ENCODE measurements at regions not wholly inside any gene's neighbourhood (a gene's known extent, or its start where the extent isn't known, plus 50 kb on each side); places are given as distances from the start of the nearest gene placed in this dataset.
A peak's percentile ranks its signal among the peaks of the same experiment; 100 is the strongest.

DNA sequence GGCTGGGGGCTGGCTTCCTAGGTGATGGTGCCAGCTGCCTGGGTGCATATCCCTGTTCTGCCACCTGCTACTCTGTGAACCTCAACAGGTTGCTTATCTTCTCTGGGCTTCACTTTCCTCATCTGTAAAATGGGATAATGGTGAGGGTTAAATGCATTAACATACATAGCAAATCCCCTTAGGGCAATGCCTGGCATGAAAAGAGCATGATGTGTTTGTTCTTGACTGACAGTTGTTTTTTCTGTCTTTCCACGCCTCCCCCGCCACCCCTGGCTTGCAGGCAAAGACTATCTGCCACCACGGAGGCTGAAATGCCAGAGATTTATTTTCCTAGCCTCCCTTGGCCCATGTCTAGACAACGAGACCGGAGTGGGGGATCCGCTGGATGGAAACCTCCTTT is 280.5 kb downstream of the NSG2 start:
- no peaks in the 10 kb centered on the region for H3K9me3 ChIP-seq
- TF ChIP-seq POLR2A (IDR thresholded peaks at IDR 0.05), result no peak
- TF ChIP-seq, protein P1, sequence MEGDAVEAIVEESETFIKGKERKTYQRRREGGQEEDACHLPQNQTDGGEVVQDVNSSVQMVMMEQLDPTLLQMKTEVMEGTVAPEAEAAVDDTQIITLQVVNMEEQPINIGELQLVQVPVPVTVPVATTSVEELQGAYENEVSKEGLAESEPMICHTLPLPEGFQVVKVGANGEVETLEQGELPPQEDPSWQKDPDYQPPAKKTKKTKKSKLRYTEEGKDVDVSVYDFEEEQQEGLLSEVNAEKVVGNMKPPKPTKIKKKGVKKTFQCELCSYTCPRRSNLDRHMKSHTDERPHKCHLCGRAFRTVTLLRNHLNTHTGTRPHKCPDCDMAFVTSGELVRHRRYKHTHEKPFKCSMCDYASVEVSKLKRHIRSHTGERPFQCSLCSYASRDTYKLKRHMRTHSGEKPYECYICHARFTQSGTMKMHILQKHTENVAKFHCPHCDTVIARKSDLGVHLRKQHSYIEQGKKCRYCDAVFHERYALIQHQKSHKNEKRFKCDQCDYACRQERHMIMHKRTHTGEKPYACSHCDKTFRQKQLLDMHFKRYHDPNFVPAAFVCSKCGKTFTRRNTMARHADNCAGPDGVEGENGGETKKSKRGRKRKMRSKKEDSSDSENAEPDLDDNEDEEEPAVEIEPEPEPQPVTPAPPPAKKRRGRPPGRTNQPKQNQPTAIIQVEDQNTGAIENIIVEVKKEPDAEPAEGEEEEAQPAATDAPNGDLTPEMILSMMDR (IDR thresholded peaks at IDR 0.05), result no peak
- H3K4me3 ChIP-seq, result no peak overlapping the region
- no peak overlapping the region for H3K27ac ChIP-seq
- 54 to 59% methylated on average over 6 of the region's 6 CpGs for WGBS, 2 donors
- intact Hi-C loops (cut with DNase I), result no loop called here
- H3K4me1 ChIP-seq, result no peaks in the 10 kb centered on the region
- DNase-seq (no peak), ATAC-seq (no peak)
- no peaks in the 10 kb centered on the region for H3K36me3 ChIP-seq (replicated peaks in 1 of 2; ENCODE audit: insufficient read depth in 1 of 2, low read depth in 2 of 2)
- H3K27me3 ChIP-seq, result no peaks in the 10 kb centered on the region

DNA sequence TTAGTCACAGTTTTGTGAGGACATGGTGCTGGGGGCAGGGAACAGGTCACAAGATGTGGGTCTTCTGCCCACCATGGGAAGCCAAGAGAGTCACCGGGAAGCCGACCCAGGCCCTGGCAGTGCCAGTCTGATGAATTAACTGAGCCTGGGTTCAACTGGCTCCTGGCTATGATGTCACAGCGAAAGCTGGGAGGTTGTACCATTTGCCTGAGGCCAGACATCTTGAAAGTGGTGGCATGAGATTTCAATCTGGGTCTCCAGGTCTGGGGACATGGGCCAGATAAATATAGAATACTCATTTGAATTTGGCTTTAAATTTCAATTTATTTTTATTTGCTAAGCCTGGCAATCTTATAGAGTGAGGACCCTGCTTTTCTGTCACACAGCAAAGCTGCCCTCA is 280.9 kb downstream of the NSG2 start:
- H3K27ac ChIP-seq, result no peak overlapping the region
- DNase-seq, result no peak
- H3K4me3 ChIP-seq, result no peak overlapping the region
- intact Hi-C loops (cut with DNase I), result no loop called here
- no peaks in the 10 kb centered on the region for H3K27me3 ChIP-seq
- no peak for ATAC-seq
- TF ChIP-seq, protein P1 (IDR thresholded peaks at IDR 0.05), result no peak
- no peak for TF ChIP-seq POLR2A (IDR thresholded peaks at IDR 0.05)
- no peaks in the 10 kb centered on the region for H3K4me1 ChIP-seq
- H3K36me3 ChIP-seq (replicated peaks in 1 of 2; ENCODE audit: insufficient read depth in 1 of 2, low read depth in 2 of 2), result no peaks in the 10 kb centered on the region
- no peaks in the 10 kb centered on the region for H3K9me3 ChIP-seq
- WGBS, 2 donors, result 72 to 89% methylated on average over 1 to 3 of the region's 3 CpGs

DNA sequence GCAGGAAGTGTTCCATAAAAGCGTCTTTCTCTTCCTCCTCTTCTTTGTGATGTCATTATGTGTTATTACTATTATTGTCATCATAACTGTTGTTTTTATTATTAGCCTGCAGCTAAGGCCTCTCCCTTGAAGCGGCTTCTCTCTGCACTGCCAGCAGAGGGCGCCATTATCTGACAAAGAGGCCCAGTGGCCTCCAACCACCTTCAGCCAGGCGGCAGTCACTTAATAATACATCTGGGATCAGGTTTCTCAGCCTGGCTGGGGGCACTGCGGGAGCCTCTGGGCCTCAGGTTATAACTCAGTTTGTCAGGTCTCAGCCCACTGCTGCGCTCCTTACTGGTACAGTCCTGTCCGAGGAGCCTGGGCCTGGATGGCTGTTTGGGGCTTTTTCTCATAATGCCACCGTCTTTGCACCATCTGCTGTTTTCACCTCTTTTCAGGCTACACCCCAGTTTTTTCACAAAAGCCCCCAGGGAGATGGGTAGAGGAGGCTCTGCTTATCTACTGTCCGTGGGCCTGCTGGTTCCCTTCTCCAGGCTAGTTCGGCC is 281.9 kb downstream of the NSG2 start:
- Histone ChIP-seq H3K36me3 (replicated peaks in 1 of 2; ENCODE audit: insufficient read depth in 1 of 2, low read depth in 2 of 2) (no peaks in the 10 kb centered on the region), H3K4me1 (no peaks in the 10 kb centered on the region), H3K4me3 (no peak overlapping the region), H3K9me3 (no peaks in the 10 kb centered on the region), H3K27ac (no peak overlapping the region), H3K27me3 (no peaks in the 10 kb centered on the region)
- TF ChIP-seq, protein P1 (IDR thresholded peaks at IDR 0.05), result peak; percentile 49 to 70 (median 54)
- TF ChIP-seq POLR2A (IDR thresholded peaks at IDR 0.05), result no peak
- ATAC-seq (no peak), DNase-seq (peak; percentile 57 to 73 (median 58))
- intact Hi-C loops (cut with DNase I), result no loop called here
- 35 to 44% methylated on average over 10 of the region's 10 CpGs for WGBS, 2 donors

DNA sequence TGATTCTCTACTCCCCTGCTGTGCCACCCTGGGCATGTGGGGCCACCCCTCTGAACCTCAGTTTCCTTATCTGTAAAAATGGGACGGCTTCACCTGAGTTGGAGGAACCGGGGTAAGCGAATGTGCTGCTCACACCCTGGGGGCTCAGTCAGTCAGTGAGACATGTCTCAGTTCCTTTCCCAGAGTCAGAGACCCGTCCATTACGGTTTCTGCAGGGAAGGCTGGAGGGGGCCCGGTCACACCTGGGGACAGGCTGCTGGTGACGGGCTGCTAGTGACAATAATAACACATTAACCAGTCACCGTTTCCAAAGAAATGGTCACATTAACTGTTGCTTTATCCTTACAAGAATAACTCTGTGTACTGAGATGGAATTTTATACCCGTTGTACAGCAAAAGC is 282.4 kb downstream of the NSG2 start:
- Histone ChIP-seq H3K27ac (no peak overlapping the region), H3K27me3 (no peaks in the 10 kb centered on the region), H3K9me3 (no peaks in the 10 kb centered on the region), H3K4me3 (no peak overlapping the region), H3K36me3 (replicated peaks in 1 of 2; ENCODE audit: insufficient read depth in 1 of 2, low read depth in 2 of 2) (no peaks in the 10 kb centered on the region), H3K4me1 (no peaks in the 10 kb centered on the region)
- ATAC-seq, result no peak
- WGBS, 2 donors, result 80% methylated on average over 9 of the region's 9 CpGs
- no peak for TF ChIP-seq POLR2A (IDR thresholded peaks at IDR 0.05)
- TF ChIP-seq, protein P1 (IDR thresholded peaks at IDR 0.05), result no peak
- intact Hi-C loops (cut with DNase I), result no loop called here
- DNase-seq, result no peak

DNA sequence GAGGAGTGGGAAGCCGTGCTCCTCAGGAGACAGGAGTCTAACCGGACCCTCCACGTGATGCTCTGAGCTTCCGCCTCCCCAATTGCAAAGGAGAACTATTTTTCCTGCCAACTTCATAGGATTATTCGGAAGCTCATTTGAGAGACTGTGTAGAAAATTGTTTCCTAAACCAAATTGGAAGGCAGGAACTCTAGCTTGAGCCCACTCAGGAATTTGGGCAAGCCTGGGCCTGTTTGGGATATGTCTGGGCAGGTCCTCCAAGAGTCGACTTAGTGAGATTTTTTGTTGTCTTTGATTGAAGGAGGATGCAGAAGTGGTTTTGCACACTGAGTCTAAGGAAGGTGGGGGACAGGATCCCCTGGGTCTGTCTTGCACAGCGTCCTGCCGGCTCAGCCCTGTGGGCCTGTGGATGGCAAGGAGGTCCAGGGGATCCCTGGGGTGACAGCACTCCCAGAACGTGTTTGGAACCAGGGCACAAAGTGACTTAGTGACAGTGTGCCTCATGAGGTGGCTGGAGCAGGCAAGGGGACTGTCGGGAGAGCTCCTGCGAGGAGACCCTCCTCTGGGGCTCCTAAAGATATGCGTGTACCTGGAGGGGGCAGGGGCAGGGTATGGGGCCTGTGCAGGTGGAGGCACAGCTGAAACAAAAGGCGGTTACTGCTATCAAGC is 283.3 kb downstream of the NSG2 start:
- no peak overlapping the region for H3K27ac ChIP-seq
- WGBS, 2 donors, result 62 to 66% methylated on average over 13 of the region's 13 CpGs
- ATAC-seq, result no peak

More for the DNA sequence above, 283.3 kb downstream of the NSG2 start:
- DNase-seq, result no peak
- Histone ChIP-seq H3K36me3 (replicated peaks in 1 of 2; ENCODE audit: insufficient read depth in 1 of 2, low read depth in 2 of 2) (no peaks in the 10 kb centered on the region), H3K4me1 (no peaks in the 10 kb centered on the region), H3K27me3 (no peaks in the 10 kb centered on the region), H3K9me3 (no peaks in the 10 kb centered on the region), H3K4me3 (no peak overlapping the region)
- no peak for TF ChIP-seq POLR2A (IDR thresholded peaks at IDR 0.05)
- TF ChIP-seq, protein P1 (IDR thresholded peaks at IDR 0.05), result no peak
- intact Hi-C loops (cut with DNase I), result no loop called here

Data from body of pancreas (tissue), 4 donors.